Tibial nerve (tissue), 3 donors: ENCODE measurements at regions not wholly inside any gene's neighbourhood (a gene's known extent, or its start where the extent isn't known, plus 50 kb on each side); places are given as distances from the start of the nearest gene placed in this dataset.

Experiments
- POLR2A ChIP-seq, 2 donors: fragments of 450-650 bp; IDR thresholded peaks; one replicate each; pipeline ENCODE4 v1.6.1; 2017; ENCODE audit warnings: antibody characterized with exemption in 2 of 2, mild to moderate bottlenecking in 2 of 2, moderate library complexity in 2 of 2
- TF ChIP-seq, protein P1 (sequence below), 5 experiments: fragments of 200-600 bp in 3 of 5; fragments of 450-650 bp in 2 of 5; sonication (generic) in 3 of 5; IDR thresholded peaks; one replicate each; pipeline ENCODE4 v1.5.1; 2016 to 2019; ENCODE audit warnings: antibody characterized with exemption in 5 of 5, mild to moderate bottlenecking in 3 of 5, moderate library complexity in 2 of 5

DNA sequence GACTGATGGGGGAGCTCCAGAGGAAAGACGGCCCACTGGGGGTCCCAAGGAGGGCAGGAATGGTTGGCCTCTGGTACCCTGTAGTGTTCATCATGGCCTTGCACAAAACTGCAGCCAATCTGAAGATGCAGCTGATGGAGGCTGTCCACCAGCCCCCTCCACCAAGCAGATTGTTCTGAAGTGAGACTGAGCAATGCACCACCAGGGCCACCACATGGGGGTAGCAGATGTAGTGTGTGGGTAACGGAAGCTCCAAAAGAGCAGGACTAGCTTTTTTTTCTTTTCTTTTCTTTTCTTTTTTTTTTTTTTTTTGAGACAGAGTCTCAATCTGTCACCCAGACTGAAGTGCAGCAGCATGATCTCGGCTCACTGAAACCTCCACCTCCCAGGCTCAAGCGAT is 181.0 kb upstream of the MYLIP start:
- TF ChIP-seq, protein P1, sequence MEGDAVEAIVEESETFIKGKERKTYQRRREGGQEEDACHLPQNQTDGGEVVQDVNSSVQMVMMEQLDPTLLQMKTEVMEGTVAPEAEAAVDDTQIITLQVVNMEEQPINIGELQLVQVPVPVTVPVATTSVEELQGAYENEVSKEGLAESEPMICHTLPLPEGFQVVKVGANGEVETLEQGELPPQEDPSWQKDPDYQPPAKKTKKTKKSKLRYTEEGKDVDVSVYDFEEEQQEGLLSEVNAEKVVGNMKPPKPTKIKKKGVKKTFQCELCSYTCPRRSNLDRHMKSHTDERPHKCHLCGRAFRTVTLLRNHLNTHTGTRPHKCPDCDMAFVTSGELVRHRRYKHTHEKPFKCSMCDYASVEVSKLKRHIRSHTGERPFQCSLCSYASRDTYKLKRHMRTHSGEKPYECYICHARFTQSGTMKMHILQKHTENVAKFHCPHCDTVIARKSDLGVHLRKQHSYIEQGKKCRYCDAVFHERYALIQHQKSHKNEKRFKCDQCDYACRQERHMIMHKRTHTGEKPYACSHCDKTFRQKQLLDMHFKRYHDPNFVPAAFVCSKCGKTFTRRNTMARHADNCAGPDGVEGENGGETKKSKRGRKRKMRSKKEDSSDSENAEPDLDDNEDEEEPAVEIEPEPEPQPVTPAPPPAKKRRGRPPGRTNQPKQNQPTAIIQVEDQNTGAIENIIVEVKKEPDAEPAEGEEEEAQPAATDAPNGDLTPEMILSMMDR (IDR thresholded peaks at IDR 0.05): no peak
- no peak for TF ChIP-seq POLR2A (IDR thresholded peaks at IDR 0.05)
